ENCODE measurements at regions not wholly inside any gene's neighbourhood (a gene's known extent, or its start where the extent isn't known, plus 50 kb on each side); places are given as distances from the start of the nearest gene placed in this dataset.
"Not testable (repeated sequence)": the region's sequence is repeated elsewhere in the genome, so short reads cannot be mapped to it uniquely, and the experiment has no call there.

DNA sequence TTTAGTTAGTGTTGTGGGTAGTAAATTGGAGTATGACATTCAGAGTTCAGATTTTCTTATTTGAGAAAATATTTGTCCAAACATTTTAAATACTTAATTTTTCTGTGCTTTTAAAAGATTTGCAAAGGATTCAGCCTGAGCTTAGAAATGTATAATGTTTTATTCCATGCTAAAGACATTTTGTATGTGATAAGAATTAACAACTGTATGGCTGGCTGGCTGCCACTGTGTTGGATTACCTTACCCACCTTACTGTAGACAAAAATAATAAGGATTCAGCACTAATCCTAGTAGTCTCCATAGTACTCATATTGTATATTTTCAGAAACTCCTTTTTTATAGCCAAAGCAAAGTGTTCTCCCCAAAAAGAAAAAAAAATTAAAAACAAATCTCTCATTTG is 74.8 kb downstream of the TANC2 start:
- no TSS peak for BruUV-seq (replicated peaks)
- TF ChIP-seq, protein P1, sequence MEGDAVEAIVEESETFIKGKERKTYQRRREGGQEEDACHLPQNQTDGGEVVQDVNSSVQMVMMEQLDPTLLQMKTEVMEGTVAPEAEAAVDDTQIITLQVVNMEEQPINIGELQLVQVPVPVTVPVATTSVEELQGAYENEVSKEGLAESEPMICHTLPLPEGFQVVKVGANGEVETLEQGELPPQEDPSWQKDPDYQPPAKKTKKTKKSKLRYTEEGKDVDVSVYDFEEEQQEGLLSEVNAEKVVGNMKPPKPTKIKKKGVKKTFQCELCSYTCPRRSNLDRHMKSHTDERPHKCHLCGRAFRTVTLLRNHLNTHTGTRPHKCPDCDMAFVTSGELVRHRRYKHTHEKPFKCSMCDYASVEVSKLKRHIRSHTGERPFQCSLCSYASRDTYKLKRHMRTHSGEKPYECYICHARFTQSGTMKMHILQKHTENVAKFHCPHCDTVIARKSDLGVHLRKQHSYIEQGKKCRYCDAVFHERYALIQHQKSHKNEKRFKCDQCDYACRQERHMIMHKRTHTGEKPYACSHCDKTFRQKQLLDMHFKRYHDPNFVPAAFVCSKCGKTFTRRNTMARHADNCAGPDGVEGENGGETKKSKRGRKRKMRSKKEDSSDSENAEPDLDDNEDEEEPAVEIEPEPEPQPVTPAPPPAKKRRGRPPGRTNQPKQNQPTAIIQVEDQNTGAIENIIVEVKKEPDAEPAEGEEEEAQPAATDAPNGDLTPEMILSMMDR (IDR thresholded peaks at IDR 0.05; ENCODE audit: unreplicated experiment), result no peak
- Mint-ChIP-seq H3K9me3 (ENCODE audit: low read depth, unreplicated experiment) (no peaks in the 10 kb centered on the region), H3K36me3 (ENCODE audit: insufficient read depth, unreplicated experiment) (no peaks in the 10 kb centered on the region), H3K4me1 (ENCODE audit: low read depth, unreplicated experiment) (peaks cover 18% of the 10 kb centered on the region), H3K27me3 (ENCODE audit: unreplicated experiment) (no peaks in the 10 kb centered on the region), H3K4me3 (ENCODE audit: low read depth, unreplicated experiment) (no peak overlapping the region), H3K27ac (ENCODE audit: unreplicated experiment) (no peak overlapping the region)
- intact Hi-C loops (cut with micrococcal nuclease; ENCODE audit: unreplicated experiment), result no loop called here
- no peak for DNase-seq
- CTCF ChIA-PET, result interaction anchor here (0.8 kb wide), 1 partner anchor 45 kb away, joined by 3 read pairs; no protein-coding TSS in a partner anchor

DNA sequence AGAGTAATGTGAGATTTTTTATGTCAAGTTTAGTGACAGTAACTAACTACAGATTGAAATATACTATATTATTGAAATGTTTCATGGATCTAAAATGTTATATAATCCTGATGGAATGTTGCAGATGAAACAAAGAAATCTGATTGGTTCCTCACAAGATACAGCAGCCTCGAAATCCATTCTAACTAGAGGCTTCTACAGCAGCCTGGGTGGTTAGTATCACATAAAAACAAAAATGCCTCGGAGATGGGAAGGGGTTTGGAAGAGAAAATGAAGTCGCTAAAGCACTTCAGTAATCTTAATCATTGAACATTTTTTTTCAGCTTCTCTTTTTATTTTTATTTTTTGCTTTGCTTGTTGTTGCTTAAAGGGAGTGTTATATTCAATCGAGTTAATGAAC is 75.2 kb downstream of the TANC2 start:
- BruUV-seq (replicated peaks), result no TSS peak
- Mint-ChIP-seq H3K27ac (ENCODE audit: unreplicated experiment) (no peak overlapping the region), H3K4me1 (ENCODE audit: low read depth, unreplicated experiment) (peaks cover 17% of the 10 kb centered on the region), H3K9me3 (ENCODE audit: low read depth, unreplicated experiment) (no peaks in the 10 kb centered on the region), H3K36me3 (ENCODE audit: insufficient read depth, unreplicated experiment) (no peaks in the 10 kb centered on the region), H3K27me3 (ENCODE audit: unreplicated experiment) (no peaks in the 10 kb centered on the region), H3K4me3 (ENCODE audit: low read depth, unreplicated experiment) (no peak overlapping the region)
- intact Hi-C loops (cut with micrococcal nuclease; ENCODE audit: unreplicated experiment), result no loop called here
- CTCF ChIA-PET, result no interaction called here
- TF ChIP-seq, protein P1 (IDR thresholded peaks at IDR 0.05; ENCODE audit: unreplicated experiment), result no peak
- DNase-seq, result no peak

DNA sequence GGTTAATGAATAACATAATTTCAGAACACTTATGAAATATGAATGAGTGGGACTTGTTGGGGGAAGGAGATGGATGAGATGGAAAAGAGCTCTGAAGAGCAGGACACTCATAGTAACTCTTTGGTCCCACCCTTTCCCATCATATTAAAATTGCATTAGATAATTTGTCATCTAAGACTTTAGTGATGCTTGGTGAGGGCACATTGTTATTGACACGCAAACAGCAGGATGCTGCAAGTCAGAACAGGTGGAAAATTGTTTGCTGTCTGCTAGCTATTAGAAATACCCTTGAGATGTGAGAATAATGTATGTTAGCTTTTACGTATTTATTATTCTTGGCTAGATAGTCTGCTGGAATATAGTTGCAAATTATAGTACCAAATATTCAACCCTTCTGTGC is 75.7 kb downstream of the TANC2 start:
- no peaks in the 10 kb centered on the region for H3K9me3 Mint-ChIP-seq (ENCODE audit: low read depth, unreplicated experiment)
- no peaks in the 10 kb centered on the region for H3K36me3 Mint-ChIP-seq (ENCODE audit: insufficient read depth, unreplicated experiment)
- CTCF ChIA-PET, result no interaction called here
- no peaks in the 10 kb centered on the region for H3K27me3 Mint-ChIP-seq (ENCODE audit: unreplicated experiment)
- intact Hi-C loops (cut with micrococcal nuclease; ENCODE audit: unreplicated experiment), result no loop called here
- H3K4me3 Mint-ChIP-seq (ENCODE audit: low read depth, unreplicated experiment), result no peak overlapping the region
- no TSS peak for BruUV-seq (replicated peaks)
- H3K4me1 Mint-ChIP-seq (ENCODE audit: low read depth, unreplicated experiment), result peaks cover 17% of the 10 kb centered on the region
- no peak overlapping the region for H3K27ac Mint-ChIP-seq (ENCODE audit: unreplicated experiment)
- no peak for DNase-seq
- TF ChIP-seq, protein P1 (IDR thresholded peaks at IDR 0.05; ENCODE audit: unreplicated experiment), result no peak

DNA sequence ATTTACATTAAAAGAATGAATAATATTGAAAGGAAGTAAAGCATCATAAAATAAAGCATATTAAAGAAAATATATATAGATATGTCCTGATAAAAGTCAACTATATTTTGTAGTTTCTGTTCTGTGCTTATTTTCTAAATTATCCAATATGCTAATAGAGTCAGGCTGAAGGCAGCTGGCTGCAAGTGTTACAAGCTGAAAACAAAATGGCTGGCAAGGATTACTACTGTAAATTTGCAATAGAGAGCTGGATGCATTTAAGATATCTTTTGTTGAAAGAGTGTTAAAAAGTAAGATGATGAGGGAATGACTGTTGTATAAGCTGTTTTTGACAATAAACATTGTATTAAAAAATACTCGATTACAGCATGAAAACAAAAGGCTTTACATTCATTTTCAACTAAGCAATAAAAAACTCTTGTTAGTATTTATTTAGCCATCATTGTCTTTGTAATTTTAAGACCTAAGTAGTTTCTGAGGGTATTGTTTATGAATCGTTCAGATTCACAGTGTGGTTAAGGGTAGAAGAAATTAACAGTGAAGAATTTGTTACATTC is 76.3 kb downstream of the TANC2 start:
- CTCF ChIA-PET, result no interaction called here
- no TSS peak for BruUV-seq (replicated peaks)
- H3K27me3 Mint-ChIP-seq (ENCODE audit: unreplicated experiment), result no peaks in the 10 kb centered on the region
- TF ChIP-seq, protein P1 (IDR thresholded peaks at IDR 0.05; ENCODE audit: unreplicated experiment), result no peak
- intact Hi-C loops (cut with micrococcal nuclease; ENCODE audit: unreplicated experiment), result no loop called here
- H3K4me3 Mint-ChIP-seq (ENCODE audit: low read depth, unreplicated experiment), result no peak overlapping the region
- H3K4me1 Mint-ChIP-seq (ENCODE audit: low read depth, unreplicated experiment), result peaks cover 17% of the 10 kb centered on the region
- H3K9me3 Mint-ChIP-seq (ENCODE audit: low read depth, unreplicated experiment), result no peaks in the 10 kb centered on the region
- no peak overlapping the region for H3K27ac Mint-ChIP-seq (ENCODE audit: unreplicated experiment)
- H3K36me3 Mint-ChIP-seq (ENCODE audit: insufficient read depth, unreplicated experiment), result no peaks in the 10 kb centered on the region
- no peak for DNase-seq

DNA sequence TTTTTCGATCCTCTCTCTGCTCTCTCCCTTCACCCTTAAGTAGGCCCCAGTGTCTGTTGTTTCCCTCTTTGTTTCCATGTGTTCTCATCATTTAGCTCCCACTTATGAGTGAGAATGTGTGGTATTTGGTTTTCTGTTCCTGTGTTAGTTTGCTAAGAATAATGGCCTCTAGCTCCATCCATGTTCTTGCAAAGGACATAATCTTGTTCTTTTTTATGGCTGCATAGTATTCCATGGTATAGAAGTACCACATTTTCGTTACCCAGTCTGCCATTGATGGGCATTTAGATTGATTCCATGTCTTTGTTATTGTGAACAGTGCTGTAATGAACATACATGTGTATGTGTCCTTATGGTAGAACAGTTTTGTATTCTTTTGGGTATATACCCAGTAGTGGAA is 91.5 kb downstream of the TANC2 start:
- BruUV-seq (replicated peaks); H3K36me3 Mint-ChIP-seq (ENCODE audit: insufficient read depth, unreplicated experiment); H3K27me3 Mint-ChIP-seq (ENCODE audit: unreplicated experiment); H3K4me3 Mint-ChIP-seq (ENCODE audit: low read depth, unreplicated experiment); H3K9me3 Mint-ChIP-seq (ENCODE audit: low read depth, unreplicated experiment); DNase-seq; H3K27ac Mint-ChIP-seq (ENCODE audit: unreplicated experiment); intact Hi-C loops (cut with micrococcal nuclease; ENCODE audit: unreplicated experiment); H3K4me1 Mint-ChIP-seq (ENCODE audit: low read depth, unreplicated experiment): not testable (repeated sequence)
- CTCF ChIA-PET, result interaction anchor here (0.6 kb wide), 1 partner anchor 266 kb away, joined by 3 read pairs; no protein-coding TSS in a partner anchor
